ENCODE measurements at regions not wholly inside any gene's neighbourhood (a gene's known extent, or its start where the extent isn't known, plus 50 kb on each side); places are given as distances from the start of the nearest gene placed in this dataset.

GRCh38 chr4:55258152-55258865 is 87.7 kb upstream of the SRD5A3 start:
- no peak for DNase-seq (ENCODE audit: low read depth)
- TF ChIP-seq CTCF (IDR thresholded peaks at IDR 0.05; ENCODE audit: insufficient read depth, low read depth, low read length, missing control alignments), result no peak
- H3K4me3 ChIP-seq (ENCODE audit: low read length), result no peak overlapping the region

GRCh38 chr4:55259294-55259693 is 86.7 kb upstream of the SRD5A3 start:
- H3K4me3 ChIP-seq (ENCODE audit: low read length), result no peak overlapping the region
- TF ChIP-seq CTCF (IDR thresholded peaks at IDR 0.05; ENCODE audit: insufficient read depth, low read depth, low read length, missing control alignments), result no peak
- DNase-seq (ENCODE audit: low read depth), result no peak

- H3K4me3 ChIP-seq (ENCODE audit: low read length), result no peak overlapping the region
Measured at GRCh38 chr4:55269470-55269869, 76.6 kb upstream of the SRD5A3 start.

GRCh38 chr4:55269995-55270394 is 76.0 kb upstream of the SRD5A3 start:
- DNase-seq (ENCODE audit: low read depth), result no peak
- TF ChIP-seq CTCF (IDR thresholded peaks at IDR 0.05; ENCODE audit: insufficient read depth, low read depth, low read length, missing control alignments), result no peak

More at GRCh38 chr4:55269470-55269869, 76.6 kb upstream of the SRD5A3 start:
- TF ChIP-seq CTCF (IDR thresholded peaks at IDR 0.05; ENCODE audit: insufficient read depth, low read depth, low read length, missing control alignments), result no peak
- no peak for DNase-seq (ENCODE audit: low read depth)

GRCh38 chr4:55270481-55270880 is 75.6 kb upstream of the SRD5A3 start:
- no peak overlapping the region for H3K4me3 ChIP-seq (ENCODE audit: low read length)
- TF ChIP-seq CTCF (IDR thresholded peaks at IDR 0.05; ENCODE audit: insufficient read depth, low read depth, low read length, missing control alignments), result no peak
- no peak for DNase-seq (ENCODE audit: low read depth)

More at GRCh38 chr4:55269995-55270394, 76.0 kb upstream of the SRD5A3 start:
- H3K4me3 ChIP-seq (ENCODE audit: low read length), result no peak overlapping the region

- TF ChIP-seq CTCF (IDR thresholded peaks at IDR 0.05; ENCODE audit: insufficient read depth, low read depth, low read length, missing control alignments), result no peak
- no peak overlapping the region for H3K4me3 ChIP-seq (ENCODE audit: low read length)
- DNase-seq (ENCODE audit: low read depth), result no peak
Measured at GRCh38 chr4:55272102-55272501, 73.9 kb upstream of the SRD5A3 start.

GRCh38 chr4:55272589-55272988 is 73.5 kb upstream of the SRD5A3 start:
- DNase-seq (ENCODE audit: low read depth), result no peak
- H3K4me3 ChIP-seq (ENCODE audit: low read length), result no peak overlapping the region
- TF ChIP-seq CTCF (IDR thresholded peaks at IDR 0.05; ENCODE audit: insufficient read depth, low read depth, low read length, missing control alignments), result no peak

Data from epithelial cell of esophagus (primary cell).